ENCODE measurements at regions not wholly inside any gene's neighbourhood (a gene's known extent, or its start where the extent isn't known, plus 50 kb on each side); places are given as distances from the start of the nearest gene placed in this dataset.

DNA sequence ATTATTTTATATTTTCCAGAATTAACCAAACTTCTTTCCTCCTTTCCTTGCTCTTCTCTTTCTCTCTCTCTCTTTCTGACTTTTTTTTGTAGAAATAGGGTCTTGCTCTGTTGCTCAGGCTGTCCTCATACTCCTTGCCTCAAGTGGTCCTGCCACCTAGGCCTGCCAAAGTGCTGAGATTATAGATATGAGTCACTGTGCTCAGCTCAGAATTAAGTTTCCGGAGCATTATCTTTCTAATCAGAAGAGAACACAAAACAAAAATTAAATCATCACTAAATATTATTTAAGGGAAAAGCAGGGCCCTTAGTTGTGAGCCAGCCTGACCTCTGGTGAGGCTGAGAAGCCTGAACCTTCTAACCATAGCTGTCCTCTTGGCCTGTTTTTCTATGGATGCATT is 168.2 kb downstream of the SOX2 start:
- no peak for DNase-seq
- Mint-ChIP-seq H3K27me3 (ENCODE audit: insufficient read depth, unreplicated experiment) (no peaks in the 10 kb centered on the region), H3K36me3 (ENCODE audit: insufficient read depth, unreplicated experiment) (no peaks in the 10 kb centered on the region), H3K4me3 (ENCODE audit: unreplicated experiment) (no peak overlapping the region), H3K9me3 (ENCODE audit: unreplicated experiment) (no peaks in the 10 kb centered on the region), H3K27ac (ENCODE audit: unreplicated experiment) (no peak overlapping the region), H3K4me1 (ENCODE audit: low read depth, unreplicated experiment) (no peaks in the 10 kb centered on the region)
- CTCF ChIA-PET = interaction anchor here (0.6 kb wide), 1 partner anchor 226 kb away, joined by 3 read pairs; no protein-coding TSS in a partner anchor
- H3K4me1 ChIP-seq = no peaks in the 10 kb centered on the region
- H3K9me3 ChIP-seq = no peaks in the 10 kb centered on the region
- no peaks in the 10 kb centered on the region for H3K27me3 ChIP-seq (replicated peaks; ENCODE audit: control insufficient read depth, insufficient read depth, low read length)
- TF ChIP-seq, protein P1, sequence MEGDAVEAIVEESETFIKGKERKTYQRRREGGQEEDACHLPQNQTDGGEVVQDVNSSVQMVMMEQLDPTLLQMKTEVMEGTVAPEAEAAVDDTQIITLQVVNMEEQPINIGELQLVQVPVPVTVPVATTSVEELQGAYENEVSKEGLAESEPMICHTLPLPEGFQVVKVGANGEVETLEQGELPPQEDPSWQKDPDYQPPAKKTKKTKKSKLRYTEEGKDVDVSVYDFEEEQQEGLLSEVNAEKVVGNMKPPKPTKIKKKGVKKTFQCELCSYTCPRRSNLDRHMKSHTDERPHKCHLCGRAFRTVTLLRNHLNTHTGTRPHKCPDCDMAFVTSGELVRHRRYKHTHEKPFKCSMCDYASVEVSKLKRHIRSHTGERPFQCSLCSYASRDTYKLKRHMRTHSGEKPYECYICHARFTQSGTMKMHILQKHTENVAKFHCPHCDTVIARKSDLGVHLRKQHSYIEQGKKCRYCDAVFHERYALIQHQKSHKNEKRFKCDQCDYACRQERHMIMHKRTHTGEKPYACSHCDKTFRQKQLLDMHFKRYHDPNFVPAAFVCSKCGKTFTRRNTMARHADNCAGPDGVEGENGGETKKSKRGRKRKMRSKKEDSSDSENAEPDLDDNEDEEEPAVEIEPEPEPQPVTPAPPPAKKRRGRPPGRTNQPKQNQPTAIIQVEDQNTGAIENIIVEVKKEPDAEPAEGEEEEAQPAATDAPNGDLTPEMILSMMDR (IDR thresholded peaks at IDR 0.05; ENCODE audit: insufficient read depth in 1 of 2, low read depth in 1 of 2, low read length in 1 of 2, severe bottlenecking in 1 of 2, unreplicated experiment in 1 of 2) = no peak
- BruUV-seq (replicated peaks) = no TSS peak
- POLR2A ChIA-PET = no interaction called here
- H3K4me3 ChIP-seq (ENCODE audit: low read depth, low read length) = no peak overlapping the region
- intact Hi-C loops (cut with micrococcal nuclease; ENCODE audit: unreplicated experiment) = no loop called here
- no peaks in the 10 kb centered on the region for H3K36me3 ChIP-seq (ENCODE audit: control insufficient read depth, insufficient read depth, low read length)

DNA sequence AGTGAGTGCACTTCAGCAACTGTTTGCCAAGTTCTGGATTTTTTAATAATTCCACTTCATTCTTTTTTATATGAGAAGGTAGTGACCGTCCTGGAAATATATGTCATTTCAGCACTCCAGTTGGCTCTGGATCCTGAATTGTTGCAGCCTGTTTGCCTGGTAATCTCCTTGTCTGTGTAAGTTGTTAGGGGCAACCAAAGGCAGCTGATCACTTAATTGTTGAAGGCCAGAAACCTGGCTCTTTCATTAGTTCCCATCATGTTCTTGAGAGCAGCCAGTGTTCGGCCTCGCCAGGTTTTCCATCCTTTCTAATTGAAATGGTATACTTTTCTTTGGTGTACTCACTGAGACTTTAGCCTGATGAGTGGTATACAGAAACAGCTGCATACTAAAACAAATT is 168.6 kb downstream of the SOX2 start:
- intact Hi-C loops (cut with micrococcal nuclease; ENCODE audit: unreplicated experiment) = no loop called here
- no peaks in the 10 kb centered on the region for H3K9me3 Mint-ChIP-seq (ENCODE audit: unreplicated experiment)
- TF ChIP-seq, protein P1 (IDR thresholded peaks at IDR 0.05; ENCODE audit: insufficient read depth in 1 of 2, low read depth in 1 of 2, low read length in 1 of 2, severe bottlenecking in 1 of 2, unreplicated experiment in 1 of 2) = no peak
- POLR2A ChIA-PET = no interaction called here
- BruUV-seq (replicated peaks) = no TSS peak
- no peaks in the 10 kb centered on the region for H3K27me3 ChIP-seq (replicated peaks; ENCODE audit: control insufficient read depth, insufficient read depth, low read length)
- no peaks in the 10 kb centered on the region for H3K36me3 Mint-ChIP-seq (ENCODE audit: insufficient read depth, unreplicated experiment)
- no peak overlapping the region for H3K4me3 Mint-ChIP-seq (ENCODE audit: unreplicated experiment)
- no peaks in the 10 kb centered on the region for H3K4me1 Mint-ChIP-seq (ENCODE audit: low read depth, unreplicated experiment)
- CTCF ChIA-PET = no interaction called here
- no peak overlapping the region for H3K27ac Mint-ChIP-seq (ENCODE audit: unreplicated experiment)
- H3K4me1 ChIP-seq = no peaks in the 10 kb centered on the region
- no peaks in the 10 kb centered on the region for H3K27me3 Mint-ChIP-seq (ENCODE audit: insufficient read depth, unreplicated experiment)
- H3K9me3 ChIP-seq = no peaks in the 10 kb centered on the region
- H3K36me3 ChIP-seq (ENCODE audit: control insufficient read depth, insufficient read depth, low read length) = no peaks in the 10 kb centered on the region
- no peak overlapping the region for H3K4me3 ChIP-seq (ENCODE audit: low read depth, low read length)
- no peak for DNase-seq

DNA sequence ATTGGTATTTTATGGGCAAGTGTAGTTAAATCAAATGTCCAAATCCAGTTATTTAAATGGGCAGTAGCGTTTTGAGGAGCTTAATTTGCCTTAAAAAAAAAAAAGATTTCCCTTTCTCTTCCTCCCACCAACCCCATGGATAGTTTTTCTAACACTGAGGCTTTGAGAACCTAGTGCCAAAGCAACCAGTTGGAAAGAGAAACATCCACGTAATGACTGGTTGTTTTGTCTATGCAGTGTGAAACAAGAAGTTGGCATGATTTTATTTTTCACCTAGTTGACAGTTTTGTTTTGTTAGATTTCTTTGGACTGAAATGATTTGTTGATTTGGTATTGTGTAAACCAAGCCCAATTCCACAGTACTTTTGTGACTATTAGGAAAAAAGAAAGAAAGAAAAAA is 170.0 kb downstream of the SOX2 start:
- TF ChIP-seq, protein P1 (IDR thresholded peaks at IDR 0.05; ENCODE audit: insufficient read depth in 1 of 2, low read depth in 1 of 2, low read length in 1 of 2, severe bottlenecking in 1 of 2, unreplicated experiment in 1 of 2) = no peak
- no peaks in the 10 kb centered on the region for H3K4me1 ChIP-seq
- no peak for DNase-seq
- intact Hi-C loops (cut with micrococcal nuclease; ENCODE audit: unreplicated experiment) = no loop called here
- no peaks in the 10 kb centered on the region for H3K9me3 Mint-ChIP-seq (ENCODE audit: unreplicated experiment)
- H3K4me3 Mint-ChIP-seq (ENCODE audit: unreplicated experiment) = no peak overlapping the region
- H3K27ac Mint-ChIP-seq (ENCODE audit: unreplicated experiment) = no peak overlapping the region
- CTCF ChIA-PET = no interaction called here
- H3K9me3 ChIP-seq = no peaks in the 10 kb centered on the region
- H3K27me3 Mint-ChIP-seq (ENCODE audit: insufficient read depth, unreplicated experiment) = no peaks in the 10 kb centered on the region
- H3K36me3 Mint-ChIP-seq (ENCODE audit: insufficient read depth, unreplicated experiment) = no peaks in the 10 kb centered on the region
- no TSS peak for BruUV-seq (replicated peaks)
- H3K4me1 Mint-ChIP-seq (ENCODE audit: low read depth, unreplicated experiment) = no peaks in the 10 kb centered on the region
- H3K4me3 ChIP-seq (ENCODE audit: low read depth, low read length) = no peak overlapping the region
- POLR2A ChIA-PET = no interaction called here
- H3K27me3 ChIP-seq (replicated peaks; ENCODE audit: control insufficient read depth, insufficient read depth, low read length) = no peaks in the 10 kb centered on the region
- H3K36me3 ChIP-seq (ENCODE audit: control insufficient read depth, insufficient read depth, low read length) = no peaks in the 10 kb centered on the region
